ENCODE measurements at regions not wholly inside any gene's neighbourhood (a gene's known extent, or its start where the extent isn't known, plus 50 kb on each side); places are given as distances from the start of the nearest gene placed in this dataset.

GRCh38 chr2:236928380-236929037 is 157.2 kb upstream of the COPS8 start:
- peak overlapping the region; percentile 31 for H3K4me2 ChIP-seq
- H4K20me1 ChIP-seq (ENCODE audit: insufficient read depth) = no peaks in the 10 kb centered on the region
- BruUV-seq (replicated peaks) = no TSS peak
- ChIA-PET POLR2A (ENCODE audit: unreplicated experiment) (no interaction called here), CTCF (no interaction called here)
- intact Hi-C loops (cut with micrococcal nuclease; ENCODE audit: unreplicated experiment) = no loop called here
- H3K9me3 ChIP-seq (ENCODE audit: insufficient read depth, low read depth) = no peaks in the 10 kb centered on the region
- H3F3A ChIP-seq (ENCODE audit: insufficient read depth, low read depth) = no peaks in the 10 kb centered on the region
- peaks cover 40% of the 10 kb centered on the region for H3K27me3 ChIP-seq (ENCODE audit: insufficient read depth, low read depth)
- H3K36me3 ChIP-seq (ENCODE audit: low read depth) = no peaks in the 10 kb centered on the region
- H3K4me1 ChIP-seq (replicated peaks; ENCODE audit: insufficient read depth) = no peaks in the 10 kb centered on the region
- no peak overlapping the region for H3K4me3 ChIP-seq
- H2AFZ ChIP-seq = no peak overlapping the region
- H3K27ac ChIP-seq = no peak overlapping the region
- no peak for DNase-seq
- TF ChIP-seq CTCF (conservative IDR thresholded peaks at IDR 0.05) (no peak), EZH2 (IDR thresholded peaks at IDR 0.05; ENCODE audit: low read depth) (no peak)
- H3K79me2 ChIP-seq (ENCODE audit: low read depth) = no peaks in the 10 kb centered on the region
- H3K9me2 ChIP-seq (ENCODE audit: insufficient read depth) = no peaks in the 10 kb centered on the region

- no peaks in the 10 kb centered on the region for H4K20me1 ChIP-seq (ENCODE audit: insufficient read depth)
- no peaks in the 10 kb centered on the region for H3K36me3 ChIP-seq (ENCODE audit: low read depth)
- no peaks in the 10 kb centered on the region for H3K9me2 ChIP-seq (ENCODE audit: insufficient read depth)
- no TSS peak for BruUV-seq (replicated peaks)
- H3K79me2 ChIP-seq (ENCODE audit: low read depth) = no peaks in the 10 kb centered on the region
- H3F3A ChIP-seq (ENCODE audit: insufficient read depth, low read depth) = no peaks in the 10 kb centered on the region
- H3K27ac ChIP-seq = no peak overlapping the region
- TF ChIP-seq EZH2 (IDR thresholded peaks at IDR 0.05; ENCODE audit: low read depth) = no peak
- TF ChIP-seq CTCF (conservative IDR thresholded peaks at IDR 0.05) = no peak
- no peaks in the 10 kb centered on the region for H3K4me1 ChIP-seq (replicated peaks; ENCODE audit: insufficient read depth)
- CTCF ChIA-PET = no interaction called here
- no peak overlapping the region for H2AFZ ChIP-seq
- H3K9me3 ChIP-seq (ENCODE audit: insufficient read depth, low read depth) = no peaks in the 10 kb centered on the region
- no peak for DNase-seq
- intact Hi-C loops (cut with micrococcal nuclease; ENCODE audit: unreplicated experiment) = no loop called here
- H3K4me2 ChIP-seq = no peak overlapping the region
- peaks cover 52% of the 10 kb centered on the region for H3K27me3 ChIP-seq (ENCODE audit: insufficient read depth, low read depth)
- POLR2A ChIA-PET (ENCODE audit: unreplicated experiment) = no interaction called here
- H3K4me3 ChIP-seq = no peak overlapping the region
Observed at GRCh38 chr2:236932831-236933361, 152.8 kb upstream of the COPS8 start.

- Histone ChIP-seq H3K9me2 (ENCODE audit: insufficient read depth) (no peaks in the 10 kb centered on the region), H3K36me3 (ENCODE audit: low read depth) (no peaks in the 10 kb centered on the region), H3K4me1 (replicated peaks; ENCODE audit: insufficient read depth) (no peaks in the 10 kb centered on the region), H3F3A (ENCODE audit: insufficient read depth, low read depth) (no peaks in the 10 kb centered on the region), H4K20me1 (ENCODE audit: insufficient read depth) (no peaks in the 10 kb centered on the region), H3K4me2 (no peak overlapping the region), H3K27me3 (ENCODE audit: insufficient read depth, low read depth) (peaks cover 56% of the 10 kb centered on the region), H3K79me2 (ENCODE audit: low read depth) (no peaks in the 10 kb centered on the region), H3K4me3 (no peak overlapping the region), H2AFZ (no peak overlapping the region), H3K27ac (no peak overlapping the region), H3K9me3 (ENCODE audit: insufficient read depth, low read depth) (no peaks in the 10 kb centered on the region)
- BruUV-seq (replicated peaks) = no TSS peak
- intact Hi-C loops (cut with micrococcal nuclease; ENCODE audit: unreplicated experiment) = no loop called here
- CTCF ChIA-PET = interaction anchor here (0.6 kb wide), 1 partner anchor 1173 kb away, joined by 8 read pairs; no protein-coding TSS in a partner anchor
- no peak for DNase-seq
- TF ChIP-seq CTCF (conservative IDR thresholded peaks at IDR 0.05) (no peak), EZH2 (IDR thresholded peaks at IDR 0.05; ENCODE audit: low read depth) (no peak)
- POLR2A ChIA-PET (ENCODE audit: unreplicated experiment) = interaction anchor here (0.6 kb wide), 1 partner anchor 638 kb away, joined by 3 read pairs; no protein-coding TSS in a partner anchor
Observed at GRCh38 chr2:236934166-236934565, 151.5 kb upstream of the COPS8 start.
